ENCODE measurements at regions not wholly inside any gene's neighbourhood (a gene's known extent, or its start where the extent isn't known, plus 50 kb on each side); places are given as distances from the start of the nearest gene placed in this dataset.

DNA sequence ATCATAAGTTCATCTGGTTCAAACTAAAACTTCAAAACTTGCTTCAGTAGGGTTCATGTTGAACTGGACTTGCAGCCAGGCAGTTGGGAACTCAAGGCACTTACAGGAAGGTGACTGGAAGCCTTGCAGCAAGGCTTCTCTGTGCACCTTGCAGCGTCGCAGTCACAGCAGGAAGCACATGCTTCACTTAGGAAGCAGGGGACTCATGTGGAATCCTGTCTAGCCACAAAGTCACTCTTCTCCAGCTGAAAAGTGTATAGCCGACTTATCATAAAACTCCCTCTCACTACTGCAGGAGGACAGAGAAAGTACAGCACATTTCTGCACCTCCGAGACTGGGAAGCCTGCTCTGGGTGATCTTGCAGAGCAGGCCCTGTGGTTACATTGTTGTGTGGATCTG is 114.0 kb upstream of the PRB2 start:
- H3K27ac ChIP-seq (ENCODE audit: insufficient read depth, low read length), result no peak overlapping the region
- DNase-seq (ENCODE audit: low read depth in 2 of 2), result no peak
- H2AFZ ChIP-seq (ENCODE audit: low read length), result no peak overlapping the region
- H3K4me1 ChIP-seq (ENCODE audit: control insufficient read depth, extremely low read depth, insufficient read depth, low read length), result no peaks in the 10 kb centered on the region
- TF ChIP-seq, protein P1, sequence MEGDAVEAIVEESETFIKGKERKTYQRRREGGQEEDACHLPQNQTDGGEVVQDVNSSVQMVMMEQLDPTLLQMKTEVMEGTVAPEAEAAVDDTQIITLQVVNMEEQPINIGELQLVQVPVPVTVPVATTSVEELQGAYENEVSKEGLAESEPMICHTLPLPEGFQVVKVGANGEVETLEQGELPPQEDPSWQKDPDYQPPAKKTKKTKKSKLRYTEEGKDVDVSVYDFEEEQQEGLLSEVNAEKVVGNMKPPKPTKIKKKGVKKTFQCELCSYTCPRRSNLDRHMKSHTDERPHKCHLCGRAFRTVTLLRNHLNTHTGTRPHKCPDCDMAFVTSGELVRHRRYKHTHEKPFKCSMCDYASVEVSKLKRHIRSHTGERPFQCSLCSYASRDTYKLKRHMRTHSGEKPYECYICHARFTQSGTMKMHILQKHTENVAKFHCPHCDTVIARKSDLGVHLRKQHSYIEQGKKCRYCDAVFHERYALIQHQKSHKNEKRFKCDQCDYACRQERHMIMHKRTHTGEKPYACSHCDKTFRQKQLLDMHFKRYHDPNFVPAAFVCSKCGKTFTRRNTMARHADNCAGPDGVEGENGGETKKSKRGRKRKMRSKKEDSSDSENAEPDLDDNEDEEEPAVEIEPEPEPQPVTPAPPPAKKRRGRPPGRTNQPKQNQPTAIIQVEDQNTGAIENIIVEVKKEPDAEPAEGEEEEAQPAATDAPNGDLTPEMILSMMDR (conservative IDR thresholded peaks at IDR 0.05 in 1 of 2, IDR thresholded peaks at IDR 0.05 in 1 of 2; ENCODE audit: low read depth in 1 of 2, low read length in 2 of 2), result no peak
- TF ChIP-seq EZH2 (IDR thresholded peaks at IDR 0.05; ENCODE audit: low read length, missing control alignments), result no peak
- H3K36me3 ChIP-seq (ENCODE audit: control insufficient read depth, insufficient read depth, low read length), result no peaks in the 10 kb centered on the region
- no peak overlapping the region for H3K9ac ChIP-seq (ENCODE audit: insufficient read depth, low read length)
- no peaks in the 10 kb centered on the region for H4K20me1 ChIP-seq (ENCODE audit: control insufficient read depth, extremely low read depth, insufficient read depth, low read length)
- H3K9me3 ChIP-seq (ENCODE audit: control insufficient read depth, insufficient read depth, low read depth, low read length), result no peaks in the 10 kb centered on the region
- no peaks in the 10 kb centered on the region for H3K27me3 ChIP-seq (ENCODE audit: control insufficient read depth, insufficient read depth, low read length)
- no peak overlapping the region for H3K4me3 ChIP-seq (replicated peaks in 1 of 4; ENCODE audit: control extremely low read depth in 1 of 4, insufficient read depth in 1 of 4, low read depth in 3 of 4, low read length in 4 of 4)
- H3K79me2 ChIP-seq (ENCODE audit: control insufficient read depth, insufficient read depth, low read length), result no peaks in the 10 kb centered on the region
- H3K4me2 ChIP-seq (ENCODE audit: extremely low read depth, insufficient read depth, low read length), result no peak overlapping the region

DNA sequence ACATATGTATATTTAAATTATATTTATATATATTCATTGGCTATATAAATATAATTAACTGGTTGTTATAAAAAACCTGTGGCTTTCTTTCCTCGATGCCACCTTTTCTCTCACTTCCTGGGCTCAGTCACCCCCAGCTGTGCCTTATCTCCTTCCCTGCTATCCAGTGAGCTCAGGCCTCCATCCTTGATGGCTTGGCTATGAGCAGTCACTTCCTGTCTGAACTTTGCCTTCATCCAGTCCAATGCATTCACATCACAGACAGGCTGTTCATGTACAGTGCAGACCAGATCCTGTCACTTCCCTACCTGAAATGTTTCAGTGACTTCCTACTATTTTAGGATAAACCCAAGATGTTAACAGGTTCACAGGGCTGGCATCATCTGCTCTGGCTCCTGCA is 115.3 kb upstream of the PRB2 start:
- no peak overlapping the region for H2AFZ ChIP-seq (ENCODE audit: low read length)

DNA sequence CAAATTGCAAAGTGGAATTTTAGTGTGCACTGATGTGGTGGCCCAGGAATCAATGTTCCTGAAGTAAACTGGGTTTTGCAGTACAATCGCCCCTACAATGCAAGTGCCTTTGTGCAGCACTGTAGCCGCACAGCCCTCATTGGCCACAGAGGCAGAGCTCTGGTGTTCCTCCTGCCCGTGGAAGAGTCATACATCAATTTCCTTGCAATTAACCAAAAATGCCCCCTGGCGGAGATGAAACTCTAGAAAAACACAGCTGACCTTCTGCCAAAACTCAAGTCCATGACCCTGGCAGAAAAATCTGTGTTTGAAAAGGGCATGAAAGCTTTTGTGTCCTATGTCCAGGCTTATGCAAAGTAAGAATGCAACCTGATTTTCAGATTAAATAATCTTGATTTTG is 117.9 kb upstream of the PRB2 start:
- H3K9me3 ChIP-seq (ENCODE audit: control insufficient read depth, insufficient read depth, low read depth, low read length), result no peaks in the 10 kb centered on the region
- peak in 1 of 2 donors; percentile 21 for DNase-seq (ENCODE audit: low read depth in 2 of 2)
- H3K4me2 ChIP-seq (ENCODE audit: extremely low read depth, insufficient read depth, low read length), result no peak overlapping the region
- H3K79me2 ChIP-seq (ENCODE audit: control insufficient read depth, insufficient read depth, low read length), result no peaks in the 10 kb centered on the region
- no peaks in the 10 kb centered on the region for H3K36me3 ChIP-seq (ENCODE audit: control insufficient read depth, insufficient read depth, low read length)
- no peaks in the 10 kb centered on the region for H3K27me3 ChIP-seq (ENCODE audit: control insufficient read depth, insufficient read depth, low read length)
- no peaks in the 10 kb centered on the region for H4K20me1 ChIP-seq (ENCODE audit: control insufficient read depth, extremely low read depth, insufficient read depth, low read length)
- no peak overlapping the region for H3K9ac ChIP-seq (ENCODE audit: insufficient read depth, low read length)
- H3K27ac ChIP-seq (ENCODE audit: insufficient read depth, low read length), result no peak overlapping the region
- no peaks in the 10 kb centered on the region for H3K4me1 ChIP-seq (ENCODE audit: control insufficient read depth, extremely low read depth, insufficient read depth, low read length)
- no peak overlapping the region for H2AFZ ChIP-seq (ENCODE audit: low read length)
- TF ChIP-seq EZH2 (IDR thresholded peaks at IDR 0.05; ENCODE audit: low read length, missing control alignments), result no peak
- TF ChIP-seq, protein P1 (conservative IDR thresholded peaks at IDR 0.05 in 1 of 2, IDR thresholded peaks at IDR 0.05 in 1 of 2; ENCODE audit: low read depth in 1 of 2, low read length in 2 of 2), result peak in 1 of 2 donors; percentile 10
- H3K4me3 ChIP-seq (replicated peaks in 1 of 4; ENCODE audit: control extremely low read depth in 1 of 4, insufficient read depth in 1 of 4, low read depth in 3 of 4, low read length in 4 of 4), result no peak overlapping the region

More for the DNA sequence above, 115.3 kb upstream of the PRB2 start:
- no peaks in the 10 kb centered on the region for H3K79me2 ChIP-seq (ENCODE audit: control insufficient read depth, insufficient read depth, low read length)
- TF ChIP-seq EZH2 (IDR thresholded peaks at IDR 0.05; ENCODE audit: low read length, missing control alignments), result no peak
- TF ChIP-seq, protein P1 (conservative IDR thresholded peaks at IDR 0.05 in 1 of 2, IDR thresholded peaks at IDR 0.05 in 1 of 2; ENCODE audit: low read depth in 1 of 2, low read length in 2 of 2), result no peak
- no peaks in the 10 kb centered on the region for H3K36me3 ChIP-seq (ENCODE audit: control insufficient read depth, insufficient read depth, low read length)
- H3K4me2 ChIP-seq (ENCODE audit: extremely low read depth, insufficient read depth, low read length), result no peak overlapping the region
- no peak overlapping the region for H3K4me3 ChIP-seq (replicated peaks in 1 of 4; ENCODE audit: control extremely low read depth in 1 of 4, insufficient read depth in 1 of 4, low read depth in 3 of 4, low read length in 4 of 4)
- no peak overlapping the region for H3K9ac ChIP-seq (ENCODE audit: insufficient read depth, low read length)
- H3K27ac ChIP-seq (ENCODE audit: insufficient read depth, low read length), result no peak overlapping the region
- no peaks in the 10 kb centered on the region for H3K27me3 ChIP-seq (ENCODE audit: control insufficient read depth, insufficient read depth, low read length)
- H4K20me1 ChIP-seq (ENCODE audit: control insufficient read depth, extremely low read depth, insufficient read depth, low read length), result no peaks in the 10 kb centered on the region
- no peaks in the 10 kb centered on the region for H3K4me1 ChIP-seq (ENCODE audit: control insufficient read depth, extremely low read depth, insufficient read depth, low read length)
- DNase-seq (ENCODE audit: low read depth in 2 of 2), result peak in 1 of 2 donors; percentile 11
- H3K9me3 ChIP-seq (ENCODE audit: control insufficient read depth, insufficient read depth, low read depth, low read length), result no peaks in the 10 kb centered on the region
